GM18502 (cell line): ENCODE measurements at regions not wholly inside any gene's neighbourhood (a gene's known extent, or its start where the extent isn't known, plus 50 kb on each side); places are given as distances from the start of the nearest gene placed in this dataset.

Source experiments
- ATAC-seq: cut with Tn5 transposase; IDR thresholded peaks from one replicate; pipeline ENCODE4 v1.9.1; 2021; ENCODE audit warnings: mild to moderate bottlenecking; ENCODE audit not compliant: unreplicated experiment, poor library complexity

DNA sequence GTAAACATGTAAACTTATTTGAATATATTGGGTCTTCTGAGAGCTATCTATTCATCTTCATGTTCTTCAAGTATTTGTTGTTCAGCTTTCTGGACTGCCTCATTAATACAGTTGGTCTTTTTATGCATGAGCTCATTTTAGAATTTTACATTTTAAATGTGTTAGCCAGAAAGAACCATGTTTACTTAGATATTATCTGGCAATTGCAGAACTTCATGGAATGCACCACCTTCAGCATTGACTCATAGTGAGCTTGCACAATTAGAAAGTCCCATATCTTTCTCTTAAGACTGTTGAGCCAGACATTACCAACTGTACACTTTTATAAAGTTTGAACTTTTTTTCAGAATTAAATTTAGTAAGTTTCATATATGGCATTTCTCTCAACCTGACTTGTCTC lies 536.7 kb downstream of the RIT2 start:
- no peak for ATAC-seq

DNA sequence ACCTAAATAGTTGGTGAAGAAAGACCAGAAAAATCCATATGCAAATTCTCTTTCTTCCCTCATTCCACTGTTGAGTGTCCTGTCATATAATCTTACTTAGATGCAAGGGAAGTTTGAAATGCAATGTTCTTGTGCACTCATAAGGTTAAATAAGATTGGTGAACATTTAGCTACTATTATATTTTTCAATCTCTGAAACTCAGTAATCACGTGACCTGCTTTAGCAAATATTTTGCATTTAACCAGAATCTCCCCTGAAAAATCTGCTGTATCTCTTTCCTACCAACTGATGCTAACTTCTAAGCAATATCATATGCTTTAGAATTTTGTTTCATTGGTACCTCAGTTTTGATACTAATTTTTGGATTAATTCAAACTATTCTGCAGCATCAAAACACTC lies 533.2 kb downstream of the RIT2 start:
- ATAC-seq = no peak

DNA sequence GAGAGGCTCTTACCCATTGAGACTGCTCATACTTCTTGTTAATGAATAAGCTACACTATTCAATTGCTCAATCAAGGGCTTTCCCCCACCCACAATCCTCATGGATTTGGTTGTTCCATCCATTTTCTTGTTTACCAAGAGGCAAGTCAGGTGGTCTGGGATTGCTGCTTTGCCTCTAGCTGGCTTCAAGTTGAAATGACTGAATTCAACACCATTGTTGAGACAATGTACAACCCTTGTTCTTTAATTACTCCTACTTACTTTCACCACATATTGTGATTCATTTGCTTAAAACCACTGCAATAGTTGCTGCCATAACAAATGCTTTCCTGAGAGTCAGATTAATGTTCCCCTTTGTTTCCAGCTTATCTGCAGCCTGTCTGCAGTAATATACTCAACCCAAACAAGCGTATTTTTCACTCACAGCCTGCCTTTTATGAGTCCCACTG lies 532.2 kb downstream of the RIT2 start:
- no peak for ATAC-seq

DNA sequence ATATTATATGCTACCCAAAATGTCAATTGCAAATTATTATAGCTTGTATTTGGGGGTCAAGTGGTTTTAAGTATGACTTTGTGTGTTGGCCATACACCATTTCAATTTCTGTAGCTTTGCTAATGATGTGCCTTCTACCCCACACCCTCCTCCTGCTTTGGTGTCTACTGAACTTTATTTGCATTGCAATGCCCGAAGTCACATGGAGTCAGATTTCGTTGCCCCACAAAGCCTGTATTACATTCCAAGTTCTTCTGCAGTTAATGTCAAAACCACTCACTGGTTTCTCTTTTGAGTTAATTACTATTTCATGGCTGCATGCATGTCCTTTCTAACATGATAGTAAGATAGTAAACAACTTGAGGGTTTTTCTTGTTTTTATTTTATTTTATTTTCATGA lies 528.9 kb downstream of the RIT2 start:
- ATAC-seq = no peak

DNA sequence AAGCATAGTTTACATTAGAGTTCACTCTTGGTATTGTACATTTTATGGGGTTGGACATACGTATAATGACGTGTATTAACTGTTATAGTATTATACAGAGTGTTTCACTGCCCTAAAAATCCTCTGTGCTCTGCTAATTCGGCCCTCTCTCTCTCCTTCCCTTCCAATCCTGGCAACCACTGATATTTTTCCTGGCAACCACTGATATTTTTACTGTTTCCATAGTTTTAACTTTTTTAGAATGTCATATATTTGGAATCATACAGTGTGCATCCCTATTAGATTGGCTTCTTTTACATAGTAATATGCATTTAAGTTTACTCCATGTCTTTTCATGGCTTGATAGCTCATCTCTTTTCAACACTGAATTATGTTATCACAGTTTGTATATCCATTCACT lies 526.7 kb downstream of the RIT2 start:
- no peak for ATAC-seq

DNA sequence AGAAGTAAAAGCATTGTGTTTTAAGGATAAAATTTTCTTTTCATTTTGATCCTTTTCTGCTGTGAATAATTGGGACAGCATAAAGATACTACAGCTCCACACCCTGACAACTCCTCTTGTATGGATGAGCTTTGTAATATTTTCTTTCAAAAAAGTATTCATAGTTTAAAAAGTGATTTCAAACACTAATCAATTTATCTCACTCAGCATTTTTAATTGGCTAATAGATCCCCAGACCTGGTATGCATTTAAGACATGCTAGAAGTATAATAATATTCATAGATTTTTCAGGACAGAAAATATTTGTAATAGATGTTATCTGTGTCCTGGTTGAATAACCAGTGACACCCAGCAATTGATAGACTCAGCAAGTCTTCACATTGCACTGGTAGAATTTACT lies 510.7 kb downstream of the RIT2 start:
- ATAC-seq = no peak

DNA sequence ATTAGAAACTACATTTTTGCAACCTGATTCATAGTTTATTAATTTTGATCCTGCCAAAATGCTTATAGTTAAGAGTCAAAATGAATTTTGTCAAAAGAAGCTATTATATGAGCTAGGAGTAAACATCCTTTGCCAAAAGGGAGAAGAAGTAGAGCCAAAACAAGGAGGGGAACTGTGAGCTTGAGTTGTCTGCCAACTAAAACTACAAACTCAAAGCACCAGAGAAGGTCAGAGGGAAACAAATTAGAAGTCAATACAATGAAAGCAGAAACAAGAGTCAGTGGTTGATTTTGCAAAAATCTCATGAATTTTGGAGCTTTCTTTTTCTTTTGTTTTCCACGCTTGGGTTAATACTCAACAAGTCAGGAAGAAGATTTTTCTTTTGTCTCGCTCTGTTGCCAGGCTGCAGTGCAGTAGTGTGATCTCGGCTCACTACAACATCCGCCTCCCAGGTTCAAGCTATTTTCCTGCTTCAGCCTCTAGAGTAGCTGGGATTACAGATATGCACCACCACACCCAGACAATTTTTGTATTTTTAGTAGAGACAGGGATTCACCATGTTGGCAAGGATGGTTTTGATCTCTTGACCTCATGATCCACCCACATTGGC lies 508.5 kb downstream of the RIT2 start:
- no peak for ATAC-seq

DNA sequence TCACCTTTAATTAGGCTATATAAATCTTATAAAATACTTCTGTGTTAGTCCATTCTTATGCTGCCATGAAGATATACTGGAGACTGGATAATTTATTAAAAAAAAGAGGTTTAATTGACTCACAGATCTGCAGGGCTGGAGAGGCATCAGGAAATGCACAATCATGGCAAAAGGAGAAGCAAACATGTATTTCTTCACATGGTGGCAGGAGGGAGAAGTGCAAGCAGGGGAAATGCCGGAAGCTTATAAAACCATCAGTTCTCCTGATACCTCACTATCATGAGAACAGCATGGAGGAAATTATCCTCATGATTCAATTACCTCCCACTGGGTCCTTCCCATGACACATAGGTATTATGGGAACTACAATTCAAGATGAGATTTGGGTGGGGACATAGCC lies 504.4 kb downstream of the RIT2 start:
- no peak for ATAC-seq

DNA sequence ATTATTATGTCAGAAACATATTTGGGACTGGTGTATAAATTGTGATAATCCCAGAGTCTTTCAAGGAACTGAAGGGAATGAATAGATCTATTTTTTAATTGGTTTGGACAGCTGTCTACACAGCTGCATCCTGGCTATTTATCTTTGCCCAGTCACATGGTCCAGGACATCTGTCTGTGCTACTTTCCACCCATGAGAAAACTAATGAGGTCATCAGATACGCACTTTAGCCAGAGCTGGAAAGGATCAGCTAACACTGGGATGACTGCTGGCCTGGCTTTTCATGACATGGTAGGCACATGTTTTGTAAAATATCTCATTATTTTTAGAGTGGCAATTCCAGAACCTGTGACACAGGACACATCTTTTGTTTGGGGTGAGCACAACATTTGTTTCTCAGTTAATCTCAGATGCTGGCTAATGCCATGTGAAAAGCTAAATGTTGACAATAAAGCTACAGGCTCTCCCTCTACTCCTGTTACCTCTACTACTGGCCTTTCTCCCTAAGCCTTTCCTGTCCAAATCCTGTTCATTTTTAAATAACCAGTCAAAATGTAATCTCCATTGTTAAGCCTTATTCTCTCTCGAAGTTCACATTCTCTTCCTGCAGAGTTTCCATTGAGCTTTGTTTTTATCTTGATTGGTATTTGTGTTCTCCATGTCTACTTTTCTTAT lies 500.7 kb downstream of the RIT2 start:
- no peak for ATAC-seq

DNA sequence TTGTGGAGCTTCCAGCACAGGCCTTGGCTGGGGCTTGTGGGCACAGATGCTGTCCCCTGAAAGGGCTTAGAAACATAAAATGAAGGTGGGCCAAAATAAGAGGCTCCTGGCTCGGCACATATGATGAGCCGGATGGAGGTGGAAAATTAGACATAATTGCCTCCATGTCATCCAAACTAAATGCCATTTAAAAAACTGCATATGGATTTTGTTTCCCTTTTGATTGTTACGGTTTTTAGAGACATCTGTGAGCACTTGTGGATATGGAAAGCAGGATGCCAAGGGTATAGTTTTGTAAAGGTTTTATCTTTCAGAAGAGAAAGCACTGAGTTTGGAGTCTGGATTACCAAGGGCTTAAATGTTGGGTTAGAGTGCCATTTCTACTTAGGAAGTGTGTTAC lies 498.3 kb downstream of the RIT2 start:
- no peak for ATAC-seq

DNA sequence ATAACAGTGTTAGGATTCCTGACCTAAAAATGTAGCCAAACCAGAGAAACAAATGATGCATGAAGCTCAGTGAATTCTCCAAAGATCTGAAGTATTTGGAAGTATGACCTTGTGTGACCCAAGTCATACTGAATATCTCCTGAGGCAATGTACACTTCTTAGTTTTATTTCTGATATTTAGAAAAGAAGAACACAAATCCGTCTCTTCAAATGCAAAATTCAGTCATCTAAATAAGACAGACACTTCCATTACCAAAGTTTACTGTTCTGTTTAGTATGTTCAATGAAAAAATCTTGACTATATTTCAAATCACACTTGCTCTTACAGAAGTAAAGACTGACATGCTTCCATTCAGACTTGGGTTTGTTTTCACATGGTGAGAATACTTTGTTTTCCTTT lies 495.7 kb downstream of the RIT2 start:
- ATAC-seq = no peak

DNA sequence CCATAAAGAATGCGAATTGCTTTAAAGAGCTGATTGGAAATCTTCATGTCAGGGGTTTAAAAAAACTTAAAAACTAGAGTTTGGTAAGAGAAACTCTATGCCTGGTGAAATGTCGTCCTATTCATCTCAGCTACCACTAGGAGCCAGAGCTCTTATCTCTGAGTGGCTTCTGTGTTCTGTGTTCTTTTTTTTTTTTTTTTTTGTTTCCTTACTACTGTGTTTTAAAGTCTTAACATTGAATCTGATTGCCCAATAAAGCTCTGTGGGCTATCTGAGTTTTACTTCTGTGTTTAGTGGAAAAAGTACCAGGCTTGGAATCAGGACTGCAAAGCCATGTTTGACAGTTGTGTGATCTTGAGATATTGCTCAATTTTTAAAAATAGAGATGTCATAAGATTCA lies 494.8 kb downstream of the RIT2 start:
- no peak for ATAC-seq

DNA sequence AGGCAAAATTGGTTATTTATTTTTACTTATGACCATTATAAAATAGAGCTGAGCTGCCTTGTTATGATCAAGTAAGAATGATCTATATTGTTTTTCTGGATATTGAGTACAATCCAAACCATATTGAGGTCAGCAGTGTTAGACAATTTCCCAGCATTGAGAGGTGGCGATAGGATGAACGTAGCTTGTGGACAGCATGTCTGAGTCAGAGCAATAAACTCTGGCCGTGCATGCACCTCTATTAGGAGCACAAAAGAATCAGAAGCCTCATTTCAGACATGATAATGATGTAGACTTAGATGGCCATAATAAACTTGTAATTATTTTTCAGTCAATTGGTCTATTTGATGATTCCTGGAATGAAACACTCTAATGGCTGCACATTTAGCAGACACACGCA lies 491.6 kb downstream of the RIT2 start:
- ATAC-seq = no peak

DNA sequence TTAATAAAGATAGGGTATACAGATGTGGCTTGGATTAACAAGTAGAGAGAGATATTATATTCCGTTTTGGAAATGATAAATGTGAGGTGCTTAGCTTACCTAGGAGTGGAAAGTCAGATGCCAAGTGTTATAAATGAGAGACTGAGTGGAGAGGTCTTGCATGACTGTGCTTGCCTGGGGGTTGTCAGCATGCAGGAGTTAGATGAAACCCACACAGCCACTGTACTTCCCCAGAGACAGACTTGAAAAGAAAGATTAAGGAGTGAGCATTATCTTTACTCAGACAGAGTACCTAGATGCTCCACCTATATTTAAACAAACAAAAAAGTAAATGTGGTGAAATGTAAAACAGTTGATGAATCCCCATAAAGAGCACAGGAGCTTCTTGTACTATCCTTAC lies 482.7 kb downstream of the RIT2 start:
- ATAC-seq = no peak

DNA sequence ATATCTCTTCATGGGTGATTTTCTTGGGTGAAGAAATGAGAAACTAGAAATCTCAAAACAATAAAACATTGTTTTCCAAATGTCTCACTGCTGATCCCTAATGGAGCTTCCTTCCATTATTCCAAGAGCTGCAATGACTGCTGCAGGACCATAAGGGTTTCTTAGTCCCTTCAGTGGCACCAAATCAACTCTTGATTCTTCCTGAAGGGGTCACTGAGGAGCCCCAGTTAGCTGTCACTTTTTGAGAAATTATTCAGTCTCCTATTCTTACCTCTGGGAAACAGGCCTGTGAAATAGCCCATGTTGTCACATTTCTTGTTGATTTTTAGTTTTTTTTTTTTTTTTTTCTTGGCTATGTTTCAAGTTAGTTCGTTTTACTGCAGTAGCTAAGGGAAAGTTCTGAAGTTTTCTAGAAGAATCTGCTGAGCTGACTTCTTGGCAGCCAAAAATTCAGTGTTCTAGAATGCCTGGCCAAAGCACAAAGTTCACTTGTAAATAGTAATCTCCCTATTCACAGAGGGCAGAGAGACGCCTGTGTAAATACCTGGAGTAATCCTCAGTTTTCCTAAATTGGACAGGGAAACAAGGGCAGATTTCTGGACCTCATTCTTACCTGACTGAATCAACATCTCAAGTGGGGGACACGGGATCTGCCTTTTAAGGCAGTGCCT lies 480.0 kb downstream of the RIT2 start:
- no peak for ATAC-seq

DNA sequence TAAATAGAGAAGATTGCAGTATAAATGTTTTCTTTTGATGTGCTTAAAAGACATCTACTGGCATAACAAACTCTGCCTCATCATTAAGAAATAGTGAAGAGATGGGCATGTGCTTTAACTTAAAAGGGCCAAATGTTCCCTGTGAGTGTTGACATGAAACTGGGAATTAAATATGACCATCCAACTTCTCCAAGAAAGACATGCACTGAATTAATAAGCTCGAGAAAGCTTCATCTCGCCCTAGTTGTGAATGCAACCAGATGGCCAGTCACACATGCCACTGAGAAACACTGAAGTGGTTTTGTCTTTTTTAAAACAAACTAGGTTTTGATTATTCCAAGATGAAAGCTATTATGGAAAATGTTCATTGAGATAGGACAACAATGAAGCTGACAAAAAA lies 479.2 kb downstream of the RIT2 start:
- no peak for ATAC-seq

DNA sequence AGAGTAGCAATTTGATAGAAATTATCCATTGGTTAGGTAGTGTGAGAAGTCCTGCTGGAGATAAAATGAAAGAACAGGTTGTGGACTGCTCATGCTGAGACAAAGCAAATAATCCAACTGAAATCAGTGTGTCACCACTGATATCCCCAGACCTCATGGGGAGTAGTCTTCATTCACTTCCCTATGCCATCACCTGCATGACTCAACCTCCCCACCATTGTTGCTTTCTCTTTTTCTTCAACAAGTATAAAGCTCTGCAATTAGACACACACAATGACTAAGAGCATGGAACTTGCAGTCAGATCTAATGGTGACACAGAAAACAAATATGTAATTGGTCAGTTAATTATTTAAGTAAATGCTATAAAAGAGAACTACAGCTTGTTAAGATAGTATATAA lies 475.3 kb downstream of the RIT2 start:
- ATAC-seq = no peak

DNA sequence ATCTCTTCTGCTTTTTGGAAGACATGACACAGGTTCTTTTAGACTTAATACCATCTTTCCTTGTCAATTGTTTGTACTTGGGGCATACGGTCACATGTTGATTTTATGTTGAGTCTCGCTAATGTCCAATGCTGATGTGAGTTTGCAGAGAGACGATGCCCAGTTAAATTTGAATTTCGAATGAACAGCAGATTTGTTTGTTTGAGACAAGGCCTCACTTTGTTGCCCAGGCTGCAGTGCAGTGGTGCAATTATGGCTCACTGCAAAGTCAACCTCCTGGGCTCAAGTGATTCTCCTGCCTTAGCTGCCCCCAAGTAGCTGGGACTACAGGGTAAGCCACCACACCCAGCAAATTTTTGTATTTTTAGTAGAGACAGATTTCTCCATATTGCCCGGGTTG lies 473.5 kb downstream of the RIT2 start:
- no peak for ATAC-seq

DNA sequence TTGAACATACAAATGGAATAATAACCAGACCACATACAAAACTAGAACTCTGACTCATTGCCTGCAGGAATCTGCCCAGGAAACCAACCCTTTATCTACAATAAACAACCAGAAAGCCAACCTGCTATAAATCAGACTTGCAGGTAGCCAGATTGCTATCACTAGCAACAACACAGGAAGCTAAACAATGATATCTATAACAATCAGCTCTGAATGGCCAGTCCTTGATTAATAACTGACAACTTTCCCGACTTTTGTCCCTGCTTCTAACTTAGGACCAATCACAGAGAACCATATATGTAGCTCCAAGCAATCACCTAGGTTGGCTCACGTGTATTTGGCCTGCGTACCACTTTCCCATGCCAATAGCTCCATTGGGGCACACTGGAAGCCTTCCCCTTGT lies 470.8 kb downstream of the RIT2 start:
- no peak for ATAC-seq

DNA sequence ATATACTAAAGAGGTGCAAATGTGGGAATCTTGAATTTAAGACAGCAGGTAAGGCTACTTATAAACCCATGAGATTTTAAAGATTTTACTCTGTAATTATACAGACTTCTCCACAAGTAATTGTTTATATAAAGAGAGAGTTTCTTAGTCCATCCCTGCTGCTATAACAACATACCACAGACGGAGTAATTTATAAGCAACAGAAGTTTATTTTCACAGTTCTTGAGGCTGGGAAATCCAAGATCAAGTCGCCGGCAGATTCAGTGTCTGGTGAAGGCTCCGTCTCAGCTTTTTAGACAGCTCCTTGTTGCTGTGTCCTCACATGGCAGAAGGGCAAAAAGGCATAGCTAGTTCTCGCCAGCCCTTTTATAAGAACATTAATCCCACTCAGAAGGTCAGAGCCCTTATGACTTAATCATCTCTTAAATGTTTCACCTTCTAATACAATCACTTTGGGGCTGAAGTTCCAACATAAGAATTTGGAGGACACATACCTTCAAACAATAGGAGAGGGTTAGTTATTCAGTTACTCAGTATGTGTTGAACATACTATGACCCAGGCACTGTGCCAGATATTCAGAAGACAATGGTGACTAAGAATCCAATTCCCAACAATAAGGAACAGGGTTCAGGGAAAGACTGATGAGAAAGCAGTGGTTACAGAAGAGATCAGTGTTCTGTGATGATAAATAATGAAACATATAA lies 466.0 kb downstream of the RIT2 start:
- ATAC-seq = no peak

DNA sequence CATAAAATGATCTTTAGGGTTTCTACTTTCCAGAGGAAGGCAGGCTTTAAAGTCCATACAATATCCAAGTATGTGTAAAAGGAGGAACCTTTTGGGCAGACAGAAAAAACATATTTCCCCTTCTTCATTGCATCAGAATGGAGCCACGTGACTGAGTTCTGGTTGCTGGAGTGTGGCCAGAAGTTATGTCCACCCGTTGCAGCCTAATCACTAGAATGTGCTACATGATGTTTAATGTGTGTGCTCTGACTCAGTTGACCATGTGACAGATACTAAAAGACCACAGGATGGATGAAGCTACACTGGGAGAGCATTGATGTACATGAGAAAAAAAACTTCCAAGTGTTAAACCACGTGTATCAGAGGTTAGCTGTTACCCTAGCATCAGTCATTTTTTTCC lies 460.9 kb downstream of the RIT2 start:
- ATAC-seq = no peak
